ENCODE measurements at regions not wholly inside any gene's neighbourhood (a gene's known extent, or its start where the extent isn't known, plus 50 kb on each side); places are given as distances from the start of the nearest gene placed in this dataset.
"Not testable (repeated sequence)": the region's sequence is repeated elsewhere in the genome, so short reads cannot be mapped to it uniquely, and the experiment has no call there.

DNA sequence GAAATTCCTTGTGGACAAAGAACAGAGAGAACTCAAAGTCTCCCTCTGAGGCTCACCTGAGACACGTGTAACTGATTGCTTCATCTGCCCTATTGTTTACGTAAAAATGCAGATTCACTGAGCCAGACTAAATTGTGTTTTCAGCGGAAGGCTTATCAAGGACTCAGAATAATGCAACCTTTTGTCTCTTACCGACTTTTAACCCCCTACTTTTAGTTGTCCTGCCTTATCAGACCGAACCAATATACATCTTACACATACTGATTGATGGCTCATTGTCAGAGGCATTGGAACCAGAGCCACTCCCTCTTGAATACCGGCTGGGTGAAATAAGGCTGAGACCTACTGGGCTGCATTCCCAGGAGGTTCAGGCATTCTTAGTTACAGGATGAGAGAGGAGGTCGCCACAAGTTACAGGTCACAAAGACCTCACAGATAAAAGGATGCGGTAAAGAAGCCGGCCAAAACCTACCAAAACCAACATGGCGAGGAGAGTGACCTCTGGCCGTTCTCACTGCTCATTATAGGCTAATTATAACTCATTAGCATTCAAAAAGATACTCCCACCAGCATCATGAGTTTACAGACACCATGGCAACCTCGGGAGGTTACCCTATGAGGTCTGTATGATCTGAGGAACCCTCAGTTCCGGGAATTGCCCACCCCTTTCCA is 95.5 kb upstream of the ZNF184 start:
- no peak for DNase-seq

DNA sequence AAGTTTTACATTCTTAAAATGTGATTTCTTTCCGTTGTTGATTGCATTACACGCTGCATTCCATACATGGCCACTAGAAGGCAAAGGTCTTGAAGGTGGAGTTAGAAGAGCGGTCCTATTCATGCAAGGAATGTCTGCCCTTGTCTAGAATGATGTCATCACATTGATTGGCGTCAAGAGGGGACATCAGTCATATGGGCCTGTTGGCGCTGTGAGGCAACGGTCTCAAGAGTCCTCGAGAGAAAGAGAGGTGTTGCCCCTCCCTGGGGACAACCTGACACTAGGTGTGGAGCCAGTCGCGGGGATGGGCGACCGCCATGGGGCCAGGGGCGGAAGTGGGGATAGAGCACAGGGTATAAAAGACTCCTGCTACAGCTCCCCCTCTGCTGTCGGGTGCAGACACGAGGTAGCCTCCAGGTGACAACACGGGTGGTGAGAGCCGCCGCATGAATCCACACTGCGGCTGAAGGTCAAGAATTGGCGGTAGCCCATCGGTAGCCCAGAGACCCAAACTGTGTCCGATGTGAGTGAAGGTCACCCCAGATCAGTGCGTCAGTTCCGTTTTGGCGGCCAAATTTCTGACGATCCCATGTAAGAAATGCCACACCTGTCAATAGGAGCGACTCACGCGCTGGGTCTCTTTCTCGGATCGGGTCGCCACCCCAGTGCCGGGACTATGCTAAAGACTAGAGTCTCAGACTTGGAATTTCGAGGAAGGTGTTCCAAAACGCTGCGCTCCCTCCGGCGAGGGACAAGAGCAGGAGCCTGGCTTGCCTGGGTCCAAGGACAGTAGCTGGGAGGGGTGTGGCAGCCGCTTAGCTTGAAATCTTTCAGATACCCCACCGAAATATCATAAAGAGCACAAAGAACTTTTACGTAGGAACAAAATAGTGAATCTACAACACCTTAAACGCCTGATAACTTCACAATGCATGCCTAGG is 93.2 kb upstream of the ZNF184 start:
- no peak for DNase-seq

DNA sequence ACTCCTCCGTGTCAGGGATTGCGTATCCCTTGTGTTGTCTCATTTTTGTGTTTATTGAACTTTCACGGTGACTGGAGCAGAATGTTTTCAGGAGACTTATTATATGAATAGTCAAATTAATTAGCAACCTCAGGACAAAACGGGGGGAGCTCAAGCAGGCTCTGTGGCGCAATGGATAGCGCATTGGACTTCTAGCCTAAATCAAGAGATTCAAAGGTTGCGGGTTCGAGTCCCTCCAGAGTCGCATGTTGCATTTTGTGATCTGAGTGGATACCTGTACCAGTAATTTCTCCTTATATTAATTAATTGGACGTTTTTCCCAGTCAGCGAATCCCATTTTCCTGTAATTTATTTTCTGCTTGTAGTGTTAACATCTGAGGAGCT is 89.1 kb upstream of the ZNF184 start:
- DNase-seq = no peak

DNA sequence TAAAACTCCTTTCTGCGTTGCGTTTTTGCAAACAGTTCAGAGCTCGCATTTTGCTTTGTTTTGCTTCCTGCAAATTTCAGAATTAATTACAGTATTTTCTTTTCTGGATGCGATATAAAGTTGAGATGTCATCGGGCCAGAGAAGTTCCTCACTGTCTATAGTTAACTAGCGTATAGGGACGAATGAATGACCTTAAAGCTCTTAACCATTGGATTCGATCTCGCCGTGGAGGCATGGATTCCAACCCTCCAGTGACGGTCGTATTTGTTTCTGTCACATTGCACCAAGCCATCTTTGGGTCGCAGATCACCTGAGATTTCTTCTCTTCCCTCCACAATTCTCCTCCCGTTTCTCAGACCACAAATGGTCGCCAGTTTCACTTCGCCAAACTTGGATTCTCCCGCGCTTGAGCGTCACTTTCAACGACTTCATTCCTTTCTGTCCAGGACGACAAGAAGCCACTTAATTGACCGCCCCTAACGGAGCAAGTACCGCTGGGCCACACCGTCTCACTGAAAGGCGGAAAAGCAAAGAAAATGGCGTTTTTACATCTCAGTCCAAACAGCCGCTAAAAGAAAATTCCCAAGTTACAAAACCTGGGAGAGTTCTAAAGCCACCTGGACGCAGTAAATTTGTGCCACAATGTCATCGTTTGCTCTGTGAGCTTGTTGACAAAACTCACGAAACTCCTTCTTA is 85.3 kb upstream of the ZNF184 start:
- no peak for DNase-seq

DNA sequence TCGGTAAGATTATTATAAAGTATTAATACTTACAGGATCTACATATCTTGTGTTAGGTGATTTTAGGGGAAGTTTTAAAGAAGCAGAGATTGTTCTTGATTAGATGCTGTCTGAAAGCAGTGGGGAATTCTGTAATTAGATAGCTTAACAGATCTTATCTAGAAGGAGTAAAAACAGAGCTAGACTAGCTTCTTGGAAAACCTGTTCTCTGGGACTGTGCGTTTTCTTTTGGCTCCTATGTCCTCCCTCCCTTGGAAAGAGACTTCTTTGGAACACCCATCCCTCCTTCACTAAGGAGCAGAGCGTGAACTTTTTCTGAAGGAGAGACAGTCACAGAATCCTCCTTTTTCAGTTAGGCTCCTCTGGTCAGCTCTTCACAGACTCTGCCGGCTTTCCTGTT is 83.5 kb upstream of the ZNF184 start:
- no peak for DNase-seq

DNA sequence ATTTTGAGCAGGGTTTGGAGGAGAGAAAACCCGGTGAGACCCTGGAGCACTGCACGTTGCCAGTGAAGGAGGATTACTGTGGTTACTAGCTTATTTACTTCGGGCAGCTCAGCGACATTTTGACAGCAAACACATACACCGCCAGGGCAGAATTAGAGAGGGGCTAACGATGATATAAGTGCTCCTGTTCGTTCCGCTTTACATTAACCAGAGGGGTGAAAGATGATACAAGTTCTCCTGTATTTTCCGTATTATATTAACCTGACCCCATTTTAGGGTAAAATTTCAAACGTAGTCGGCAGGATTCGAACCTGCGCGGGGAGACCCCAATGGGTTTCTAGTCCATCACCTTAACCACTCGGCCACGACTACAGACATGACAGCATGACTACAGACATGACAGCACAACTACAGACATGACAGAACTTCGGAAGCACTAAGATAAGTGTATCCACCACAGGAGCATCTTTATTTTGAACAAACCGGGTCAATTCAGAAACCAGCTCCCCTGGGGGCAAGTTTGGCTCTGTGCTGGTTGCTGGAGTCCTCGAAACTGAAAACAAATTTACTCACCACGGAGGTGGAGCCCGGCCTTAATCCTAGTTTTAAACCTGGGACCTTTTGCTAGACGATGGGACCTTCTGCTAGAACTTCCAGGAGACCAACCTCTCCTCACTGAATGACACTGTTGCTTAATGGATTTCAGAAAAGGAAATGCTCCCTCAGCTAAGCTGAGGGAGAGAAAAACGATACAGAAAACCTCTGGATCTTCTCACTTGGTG is 80.4 kb upstream of the ZNF184 start:
- DNase-seq = no peak

DNA sequence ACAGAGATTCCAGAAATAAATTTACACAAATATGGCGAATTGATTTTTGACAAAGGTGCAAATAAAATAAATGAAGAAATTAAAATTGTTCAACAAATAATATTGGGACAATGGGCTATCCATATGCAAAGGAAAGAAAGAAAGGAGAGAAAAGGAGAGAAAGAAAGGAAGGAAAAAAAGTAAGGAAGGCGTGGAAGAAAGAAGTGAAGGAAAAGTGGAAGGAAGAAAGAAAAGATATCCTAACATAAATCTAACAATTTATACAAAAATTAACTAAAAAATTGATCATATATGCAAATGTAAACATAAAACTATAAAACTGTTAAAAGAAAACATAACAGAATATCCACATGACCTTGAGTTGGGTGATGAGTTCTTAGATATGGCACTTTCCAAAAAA is 78.7 kb upstream of the ZNF184 start:
- DNase-seq = no peak

DNA sequence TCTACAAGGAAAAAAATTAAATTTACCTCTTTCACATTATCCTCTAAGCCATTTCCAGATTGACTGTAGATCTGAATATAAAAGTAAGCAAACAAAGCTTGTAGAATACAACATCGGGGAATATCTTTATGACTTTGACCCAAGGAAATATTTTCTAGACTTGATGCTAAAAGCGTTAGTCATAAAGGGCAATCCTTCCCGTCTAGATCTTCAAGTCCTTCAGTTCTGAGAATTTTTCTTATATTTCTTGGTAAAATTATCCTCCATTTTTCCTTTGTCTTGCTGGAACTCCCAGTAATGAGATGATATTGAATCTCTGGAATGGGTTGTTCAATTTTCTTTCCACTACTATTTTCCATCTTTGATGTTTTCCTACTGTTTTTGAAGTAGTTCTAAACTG is 77.8 kb upstream of the ZNF184 start:
- no peak for DNase-seq

DNA sequence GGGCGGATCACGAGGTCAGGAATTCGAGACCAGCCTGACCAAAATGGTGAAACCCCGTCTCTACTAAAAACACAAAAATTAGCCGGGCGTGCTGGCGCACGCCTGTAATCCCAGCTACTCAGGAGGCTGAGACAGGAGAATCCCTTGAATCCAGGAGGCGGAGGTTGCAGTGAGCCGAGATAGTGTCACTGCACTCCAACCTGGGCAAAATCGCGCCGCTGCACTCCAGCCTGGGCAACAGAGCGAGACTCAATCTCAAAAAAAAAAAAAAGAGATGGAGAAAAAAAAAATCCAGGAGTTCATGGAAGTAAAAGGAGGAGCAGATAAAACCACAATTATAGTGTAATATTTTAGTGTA is 76.3 kb upstream of the ZNF184 start:
- not testable (repeated sequence) for DNase-seq

DNA sequence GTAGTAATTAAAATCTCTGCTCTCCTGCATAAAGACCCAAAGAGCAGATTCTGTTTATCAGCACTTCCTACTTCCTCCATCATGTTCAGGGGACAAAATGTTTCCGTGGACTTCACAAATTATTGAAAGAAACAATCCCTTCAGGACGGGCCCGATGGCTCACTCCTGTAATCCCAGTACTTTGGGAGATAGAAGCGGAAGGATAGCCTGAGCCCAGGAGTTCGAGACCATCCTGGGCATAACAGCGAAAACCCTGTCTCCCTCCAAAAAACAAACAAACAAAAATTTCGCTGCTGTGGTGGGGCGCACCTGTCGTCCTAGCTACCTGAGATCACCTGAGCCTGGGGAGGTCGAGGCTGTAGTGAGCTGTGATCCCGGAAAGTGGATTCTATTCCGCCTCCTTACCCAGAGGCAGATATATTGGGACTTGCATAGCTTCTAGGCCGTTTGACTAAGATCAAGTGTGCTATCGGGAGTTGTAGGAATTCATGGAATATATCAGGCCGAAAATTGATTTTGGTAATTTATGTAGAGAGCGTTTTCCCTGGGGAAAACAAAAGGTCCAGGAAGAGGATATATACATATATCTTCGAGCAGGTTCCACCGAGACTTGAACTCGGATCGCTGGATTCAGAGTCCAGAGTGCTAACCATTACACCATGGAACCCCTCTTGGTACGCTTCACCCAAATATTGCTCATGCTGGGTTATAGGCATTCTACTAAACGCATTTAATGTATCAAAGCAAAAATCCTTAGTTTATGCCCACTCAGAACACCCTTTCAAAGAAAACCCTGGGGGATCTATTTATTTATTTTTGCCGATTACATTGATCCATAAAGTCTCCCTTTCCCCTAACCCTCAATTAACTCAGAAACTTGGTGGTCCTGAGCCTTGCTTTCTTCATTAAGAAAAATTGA is 74.5 kb upstream of the ZNF184 start:
- DNase-seq = no peak

DNA sequence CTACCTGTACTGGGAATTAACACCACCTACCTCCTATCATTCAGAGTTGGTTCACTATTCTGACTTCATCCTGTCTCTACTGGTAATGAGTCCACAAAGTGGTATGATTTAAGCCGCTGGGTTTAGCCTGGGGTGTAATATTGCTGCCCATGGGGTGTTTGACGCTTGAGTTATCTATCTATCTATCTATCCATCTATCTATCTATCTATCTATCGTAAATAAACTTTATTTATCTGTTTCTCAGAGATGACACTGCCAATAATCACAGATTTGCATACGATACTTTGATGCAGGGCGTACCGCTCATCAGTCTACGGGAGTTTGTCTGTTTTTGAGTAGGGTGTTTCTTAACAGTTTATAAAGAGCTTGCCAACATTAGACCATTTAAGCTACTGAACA is 73.6 kb upstream of the ZNF184 start:
- DNase-seq = no peak

DNA sequence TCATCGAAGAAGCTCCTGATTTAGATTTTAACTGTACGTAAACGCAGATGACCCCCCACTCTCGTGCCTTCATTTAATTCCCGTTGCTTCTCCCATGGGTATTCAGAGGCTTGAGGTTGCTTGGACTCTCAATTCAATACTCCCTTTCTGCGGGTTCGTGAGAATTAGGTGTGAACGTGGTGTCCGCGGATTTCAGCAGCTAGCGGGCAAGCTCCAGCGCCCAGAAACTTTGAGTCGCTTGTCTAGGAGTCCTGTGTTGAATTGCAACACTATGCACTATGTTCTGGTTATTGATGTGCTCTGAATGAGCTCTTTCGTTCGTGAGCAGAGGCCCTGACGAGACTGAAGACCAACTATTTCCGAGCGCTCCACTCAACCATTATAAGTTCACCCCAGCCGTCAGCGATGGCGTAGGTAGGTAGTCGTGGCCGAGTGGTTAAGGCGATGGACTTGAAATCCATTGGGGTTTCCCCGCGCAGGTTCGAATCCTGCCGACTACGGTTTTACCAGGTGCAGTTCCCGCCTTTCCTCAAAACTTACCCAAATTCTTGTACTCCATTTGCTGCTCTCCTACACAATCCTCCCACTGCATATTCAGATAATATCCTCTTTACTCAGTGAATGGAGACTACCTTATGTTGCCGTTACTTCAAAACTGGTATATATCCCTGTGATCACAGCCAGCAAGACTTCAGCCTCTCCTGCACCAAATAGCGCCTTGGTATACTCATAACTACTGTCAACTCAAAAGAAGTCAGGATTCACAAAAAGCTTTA is 72.6 kb upstream of the ZNF184 start:
- DNase-seq = no peak

DNA sequence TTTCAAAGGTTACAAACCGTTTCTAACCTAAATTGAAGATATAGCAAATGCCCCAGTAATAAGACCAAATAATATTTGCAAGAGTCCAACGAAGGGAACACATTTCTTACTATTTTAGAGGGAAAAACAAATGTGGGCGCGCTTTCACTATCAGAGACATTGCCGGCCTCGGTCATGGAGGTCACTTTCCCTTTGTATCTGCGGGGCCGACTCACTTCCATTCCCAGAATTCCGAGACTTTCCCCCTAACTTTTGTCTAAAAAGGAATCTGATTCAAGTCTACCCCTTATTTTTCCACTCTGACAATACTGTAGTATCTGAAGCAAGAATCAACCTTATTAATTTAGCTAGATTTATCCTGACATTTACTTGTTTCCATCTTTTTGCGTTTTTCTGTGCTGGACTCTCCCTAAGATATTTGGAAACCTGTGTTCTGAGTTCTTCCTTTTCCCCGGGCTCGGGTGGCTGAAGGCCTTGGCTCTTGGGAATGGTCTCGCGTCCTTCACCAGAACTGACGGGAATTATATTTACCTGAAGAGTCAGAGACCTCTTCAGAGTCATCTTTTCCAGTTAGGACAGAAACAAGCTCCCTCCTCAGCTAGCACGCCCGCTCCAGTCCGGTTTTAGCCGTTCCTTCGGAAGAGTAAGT is 71.8 kb upstream of the ZNF184 start:
- DNase-seq = no peak

DNA sequence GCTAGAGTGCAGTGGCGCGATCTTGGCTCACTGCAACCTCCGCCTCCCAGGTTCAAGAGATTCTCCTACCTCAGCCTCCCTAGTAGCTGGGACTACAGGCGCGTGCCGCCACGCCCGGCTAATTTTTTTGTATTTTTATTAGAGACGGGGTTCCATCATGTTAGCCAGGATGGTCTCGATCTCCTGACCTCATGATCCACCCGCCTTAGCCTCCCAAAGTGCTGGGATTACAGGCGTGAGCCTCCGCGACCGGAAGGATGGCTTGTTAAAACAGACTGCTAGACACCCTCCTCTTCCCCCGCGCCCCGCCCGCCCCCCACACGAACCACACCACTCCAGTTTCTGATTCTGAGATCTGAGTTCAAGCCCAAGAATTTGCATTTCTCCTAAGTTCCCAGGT is 71.2 kb upstream of the ZNF184 start:
- DNase-seq = not testable (repeated sequence)

DNA sequence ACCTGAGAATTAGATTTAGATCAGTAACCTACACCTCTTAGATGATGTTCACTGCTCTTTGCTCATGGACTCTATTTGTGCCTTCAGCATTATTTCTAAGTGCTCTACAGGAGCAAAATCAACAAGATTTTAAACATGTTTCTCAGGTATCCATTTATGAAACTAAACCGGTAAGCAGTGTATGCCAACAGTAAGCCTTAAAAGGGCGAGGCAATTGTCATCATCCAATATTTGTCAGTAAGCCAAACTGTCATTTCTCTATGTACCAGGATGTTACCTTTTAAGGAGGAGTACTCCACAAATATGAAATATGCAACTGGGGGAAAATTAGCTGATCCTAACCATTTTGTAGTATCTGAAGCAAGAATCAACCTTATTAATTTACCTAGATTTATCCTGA is 69.6 kb upstream of the ZNF184 start:
- no peak for DNase-seq

DNA sequence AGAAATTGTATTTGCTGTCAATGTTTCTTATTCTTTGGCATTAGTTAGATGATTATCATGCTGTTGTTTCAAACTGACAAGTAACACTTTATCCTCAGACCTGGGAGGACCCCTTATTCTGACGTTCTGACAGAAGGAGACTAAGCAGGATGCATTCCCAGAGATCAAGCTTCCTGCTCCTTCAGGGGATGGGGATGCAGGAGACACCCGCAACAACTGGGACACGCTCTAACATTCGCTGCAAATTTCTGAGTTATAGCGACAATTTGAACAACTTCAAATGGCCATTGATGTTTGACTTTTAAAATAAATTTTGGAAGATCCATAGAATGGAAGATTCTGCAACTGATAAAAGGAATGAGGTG is 69.0 kb upstream of the ZNF184 start:
- no peak for DNase-seq

DNA sequence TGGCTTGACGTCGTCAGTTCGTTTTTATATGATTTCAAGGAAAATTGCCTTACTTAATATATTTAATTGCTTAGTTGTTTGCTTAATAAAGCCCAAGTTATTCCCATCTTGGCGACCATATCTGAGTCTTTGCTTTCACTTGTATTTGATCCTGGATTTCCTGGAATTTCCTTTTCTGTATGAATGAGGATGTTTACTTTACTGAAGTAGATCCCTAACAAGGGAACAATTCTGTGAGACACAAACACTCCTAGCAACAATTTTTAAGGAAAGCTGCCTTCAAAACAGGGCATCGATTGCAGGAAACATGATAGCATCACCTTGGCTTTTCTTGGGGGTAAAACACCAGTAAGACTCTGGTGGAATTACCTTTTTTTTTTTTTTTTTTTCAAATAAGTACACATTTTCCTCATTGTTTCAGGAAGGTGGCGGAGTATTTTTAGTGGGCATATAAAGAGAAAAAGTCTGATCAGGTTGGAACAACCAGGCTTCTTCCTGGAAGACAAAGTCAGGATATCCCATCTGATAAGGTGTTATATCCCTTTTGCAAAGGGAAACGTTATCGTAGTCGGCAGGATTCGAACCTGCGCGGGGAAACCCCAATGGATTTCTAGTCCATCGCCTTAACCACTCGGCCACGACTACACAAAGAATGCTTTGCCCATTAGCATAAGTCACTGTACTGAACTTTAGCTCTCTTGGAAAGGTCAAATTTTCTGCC is 68.5 kb upstream of the ZNF184 start:
- no peak for DNase-seq

DNA sequence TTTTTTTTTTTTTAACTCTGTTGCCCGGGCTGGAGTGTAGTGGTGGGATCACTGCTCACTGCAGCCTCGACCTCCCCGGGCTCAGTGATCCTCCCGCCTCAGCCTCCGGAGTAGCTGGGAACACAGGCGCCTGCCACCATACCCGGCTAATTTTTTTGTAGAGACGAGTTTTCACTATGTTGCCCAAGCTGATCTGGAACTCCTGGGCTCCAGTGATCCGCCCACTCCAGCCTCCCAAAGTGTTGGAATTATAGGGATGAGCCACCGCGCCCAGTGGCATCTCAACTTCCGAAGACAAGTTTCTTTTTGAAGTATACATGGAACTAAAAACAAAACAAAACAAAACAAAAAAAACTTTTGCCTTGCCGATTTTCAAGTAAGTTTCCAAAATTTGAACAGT is 66.6 kb upstream of the ZNF184 start:
- DNase-seq = no peak

DNA sequence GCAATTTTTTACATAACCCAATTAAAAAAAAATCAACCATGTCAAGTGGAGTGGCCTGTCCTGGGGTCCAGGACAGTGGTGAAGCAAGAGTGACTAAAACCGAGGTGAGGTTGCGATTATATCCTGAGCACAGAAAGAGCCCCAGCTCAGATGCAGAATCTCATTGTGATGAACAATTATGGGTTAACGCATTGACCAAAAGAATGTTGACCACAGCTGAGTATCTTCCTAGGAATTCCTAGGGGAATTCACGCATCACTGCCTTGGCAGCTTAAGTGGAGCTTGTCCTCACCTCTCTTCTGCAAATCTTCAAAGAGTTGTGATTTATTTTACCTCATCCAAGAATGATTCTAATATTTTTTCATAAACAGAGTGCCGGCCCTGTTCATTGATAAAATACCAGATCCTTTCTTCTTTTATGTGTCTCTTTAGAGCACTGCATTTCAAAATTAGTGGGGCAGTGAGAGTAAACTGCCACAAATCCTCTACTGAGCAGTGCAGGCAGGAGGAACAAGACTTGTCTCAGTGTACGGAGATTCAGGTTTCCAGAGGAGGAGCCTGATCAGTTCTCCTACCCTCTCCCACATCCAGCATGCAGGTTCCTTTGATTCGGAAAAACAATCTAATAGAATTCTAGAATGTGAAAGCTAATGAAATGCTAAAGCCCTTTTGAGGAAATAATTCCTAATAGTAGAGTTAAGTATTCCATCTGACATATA is 60.1 kb upstream of the ZNF184 start:
- no peak for DNase-seq

Measured in amniotic stem cell (primary cell).